SK-N-SH treated with all-trans-retinoic acid at 6 μM for 48 hours (cell line): ENCODE measurements at regions not wholly inside any gene's neighbourhood (a gene's known extent, or its start where the extent isn't known, plus 50 kb on each side); places are given as distances from the start of the nearest gene placed in this dataset.

Source experiments
- ATAC-seq: fragments of 200-7000 bp; cut with Tn5 transposase; 3 replicates; pipeline ENCODE4 v1.9.1; 2020; ENCODE audit warnings: mild to moderate bottlenecking, moderate library complexity
- ARNTL ChIP-seq: fragments of 450-650 bp; formaldehyde crosslinking; IDR thresholded peaks from 2 replicates; pipeline ENCODE4 v1.5.0; 2020; ENCODE audit warnings: low read depth, mild to moderate bottlenecking, moderate library complexity, borderline replicate concordance
- BACH2 ChIP-seq: fragments of 250-450 bp; sonication (Bioruptor Pico); IDR thresholded peaks from 2 replicates; pipeline ENCODE4 v1.9.0; 2021; ENCODE audit warnings: mild to moderate bottlenecking, borderline replicate concordance
- CREB5 ChIP-seq: fragments of 250-450 bp; sonication (Bioruptor Pico); IDR thresholded peaks from 2 replicates; pipeline ENCODE4 v1.5.1; 2020; ENCODE audit warnings: low read depth, mild to moderate bottlenecking, moderate library complexity
- CSDC2 ChIP-seq: fragments of 250-450 bp; sonication (Bioruptor Pico); IDR thresholded peaks from 2 replicates; pipeline ENCODE4 v1.5.0; 2020; ENCODE audit warnings: mild to moderate bottlenecking, moderate library complexity
- ESRRG ChIP-seq: fragments of 250-450 bp; sonication (Bioruptor Pico); IDR thresholded peaks from 2 replicates; pipeline ENCODE4 v1.6.1; 2021; ENCODE audit warnings: mild to moderate bottlenecking
- GLIS3 ChIP-seq: fragments of 250-450 bp; sonication (Bioruptor Pico); IDR thresholded peaks from 2 replicates; pipeline ENCODE4 v1.5.0; 2020; ENCODE audit warnings: mild to moderate bottlenecking, moderate library complexity
- OSR1 ChIP-seq: fragments of 250-450 bp; sonication (Bioruptor Pico); IDR thresholded peaks from 2 replicates; pipeline ENCODE4 v1.8.0; 2022; ENCODE audit warnings: moderate library complexity, mild to moderate bottlenecking, inconsistent platforms
- RARB ChIP-seq: fragments of 250-450 bp; sonication (Bioruptor Pico); IDR thresholded peaks from 2 replicates; pipeline ENCODE4 v1.8.0; 2021; ENCODE audit warnings: mild to moderate bottlenecking, moderate library complexity
- TCF4 ChIP-seq: fragments of 250-450 bp; sonication (Bioruptor Pico); IDR thresholded peaks from 2 replicates; pipeline ENCODE4 v1.8.0; 2021; ENCODE audit warnings: mild to moderate bottlenecking, moderate library complexity, borderline replicate concordance
- TOX ChIP-seq: fragments of 250-450 bp; sonication (Bioruptor Pico); IDR thresholded peaks from 2 replicates; pipeline ENCODE4 v1.8.0; 2021; ENCODE audit warnings: mild to moderate bottlenecking, moderate library complexity, borderline replicate concordance
- ZC3H10 ChIP-seq: fragments of 250-450 bp; sonication (Bioruptor Pico); IDR thresholded peaks from 2 replicates; pipeline ENCODE4 v1.5.1; 2021; ENCODE audit warnings: mild to moderate bottlenecking, moderate library complexity
- ZFP30 ChIP-seq: fragments of 450-650 bp; formaldehyde crosslinking; IDR thresholded peaks from 2 replicates; pipeline ENCODE4 v1.5.0; 2022; ENCODE audit warnings: mild to moderate bottlenecking, moderate library complexity
- ZNF70 ChIP-seq: fragments of 450-650 bp; formaldehyde crosslinking; IDR thresholded peaks from 2 replicates; pipeline ENCODE4 v1.5.0; 2020; ENCODE audit warnings: mild to moderate bottlenecking, moderate library complexity
- ZNF8 ChIP-seq: fragments of 450-650 bp; formaldehyde crosslinking; IDR thresholded peaks from 2 replicates; pipeline ENCODE4 v1.5.0; 2020; ENCODE audit warnings: mild to moderate bottlenecking, moderate library complexity
- TF ChIP-seq, protein P1 (sequence below): fragments of 250-450 bp; sonication (Bioruptor Pico); IDR thresholded peaks from 2 replicates; pipeline ENCODE4 v1.5.0; 2020; ENCODE audit warnings: mild to moderate bottlenecking, moderate library complexity
- TF ChIP-seq, protein P2 (sequence below): fragments of 250-450 bp; sonication (Bioruptor Pico); IDR thresholded peaks from 2 replicates; pipeline ENCODE4 v1.5.1; 2021; ENCODE audit warnings: mild to moderate bottlenecking, moderate library complexity
- TF ChIP-seq, protein P3 (sequence below): fragments of 250-450 bp; sonication (Bioruptor Pico); IDR thresholded peaks from 2 replicates; pipeline ENCODE4 v1.8.0; 2020; ENCODE audit warnings: mild to moderate bottlenecking, moderate library complexity, borderline replicate concordance
- TF ChIP-seq, protein P4 (sequence below): fragments of 250-450 bp; sonication (Bioruptor Pico); IDR thresholded peaks from 2 replicates; pipeline ENCODE4 v1.8.0; 2021; ENCODE audit warnings: low read depth, mild to moderate bottlenecking, moderate library complexity, borderline replicate concordance

DNA sequence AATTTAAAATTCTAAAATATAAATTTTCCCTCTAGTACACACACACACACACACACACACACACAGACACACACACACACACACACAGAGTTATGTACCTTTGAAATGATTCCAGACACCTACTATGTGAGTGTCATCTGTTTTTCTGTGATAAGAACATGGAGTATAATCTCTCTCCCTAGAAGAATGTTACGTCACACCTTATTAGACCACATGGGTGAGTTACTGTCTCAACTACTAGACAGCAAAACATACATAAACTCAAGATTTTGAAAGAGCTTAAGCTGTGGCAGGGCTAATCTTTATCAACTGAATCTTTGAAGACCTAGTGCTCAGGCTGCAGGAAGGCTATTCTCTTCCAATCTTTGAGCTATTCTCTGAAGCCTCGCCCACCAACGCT is 385.9 kb upstream of the BCHE start (continued):
- TF ChIP-seq, protein P1, sequence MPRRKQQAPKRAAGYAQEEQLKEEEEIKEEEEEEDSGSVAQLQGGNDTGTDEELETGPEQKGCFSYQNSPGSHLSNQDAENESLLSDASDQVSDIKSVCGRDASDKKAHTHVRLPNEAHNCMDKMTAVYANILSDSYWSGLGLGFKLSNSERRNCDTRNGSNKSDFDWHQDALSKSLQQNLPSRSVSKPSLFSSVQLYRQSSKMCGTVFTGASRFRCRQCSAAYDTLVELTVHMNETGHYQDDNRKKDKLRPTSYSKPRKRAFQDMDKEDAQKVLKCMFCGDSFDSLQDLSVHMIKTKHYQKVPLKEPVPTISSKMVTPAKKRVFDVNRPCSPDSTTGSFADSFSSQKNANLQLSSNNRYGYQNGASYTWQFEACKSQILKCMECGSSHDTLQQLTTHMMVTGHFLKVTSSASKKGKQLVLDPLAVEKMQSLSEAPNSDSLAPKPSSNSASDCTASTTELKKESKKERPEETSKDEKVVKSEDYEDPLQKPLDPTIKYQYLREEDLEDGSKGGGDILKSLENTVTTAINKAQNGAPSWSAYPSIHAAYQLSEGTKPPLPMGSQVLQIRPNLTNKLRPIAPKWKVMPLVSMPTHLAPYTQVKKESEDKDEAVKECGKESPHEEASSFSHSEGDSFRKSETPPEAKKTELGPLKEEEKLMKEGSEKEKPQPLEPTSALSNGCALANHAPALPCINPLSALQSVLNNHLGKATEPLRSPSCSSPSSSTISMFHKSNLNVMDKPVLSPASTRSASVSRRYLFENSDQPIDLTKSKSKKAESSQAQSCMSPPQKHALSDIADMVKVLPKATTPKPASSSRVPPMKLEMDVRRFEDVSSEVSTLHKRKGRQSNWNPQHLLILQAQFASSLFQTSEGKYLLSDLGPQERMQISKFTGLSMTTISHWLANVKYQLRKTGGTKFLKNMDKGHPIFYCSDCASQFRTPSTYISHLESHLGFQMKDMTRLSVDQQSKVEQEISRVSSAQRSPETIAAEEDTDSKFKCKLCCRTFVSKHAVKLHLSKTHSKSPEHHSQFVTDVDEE (CRISPR knock-in tag) = no peak
- TF ChIP-seq CSDC2 (CRISPR knock-in tag) (no peak), ZC3H10 (CRISPR knock-in tag) (no peak), OSR1 (CRISPR knock-in tag) (no peak), ZNF70 (CRISPR knock-in tag) (no peak), CREB5 (CRISPR knock-in tag) (no peak), GLIS3 (no peak)
- TF ChIP-seq, protein P2, sequence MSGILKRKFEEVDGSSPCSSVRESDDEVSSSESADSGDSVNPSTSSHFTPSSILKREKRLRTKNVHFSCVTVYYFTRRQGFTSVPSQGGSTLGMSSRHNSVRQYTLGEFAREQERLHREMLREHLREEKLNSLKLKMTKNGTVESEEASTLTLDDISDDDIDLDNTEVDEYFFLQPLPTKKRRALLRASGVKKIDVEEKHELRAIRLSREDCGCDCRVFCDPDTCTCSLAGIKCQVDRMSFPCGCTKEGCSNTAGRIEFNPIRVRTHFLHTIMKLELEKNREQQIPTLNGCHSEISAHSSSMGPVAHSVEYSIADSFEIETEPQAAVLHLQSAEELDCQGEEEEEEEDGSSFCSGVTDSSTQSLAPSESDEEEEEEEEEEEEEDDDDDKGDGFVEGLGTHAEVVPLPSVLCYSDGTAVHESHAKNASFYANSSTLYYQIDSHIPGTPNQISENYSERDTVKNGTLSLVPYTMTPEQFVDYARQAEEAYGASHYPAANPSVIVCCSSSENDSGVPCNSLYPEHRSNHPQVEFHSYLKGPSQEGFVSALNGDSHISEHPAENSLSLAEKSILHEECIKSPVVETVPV = no peak

- TF ChIP-seq, protein P1 (CRISPR knock-in tag) = no peak
- TF ChIP-seq ARNTL (CRISPR knock-in tag) (no peak), BACH2 (CRISPR knock-in tag) (no peak), TOX (CRISPR knock-in tag) (no peak)
- TF ChIP-seq, protein P2 = no peak
- TF ChIP-seq, protein P3, sequence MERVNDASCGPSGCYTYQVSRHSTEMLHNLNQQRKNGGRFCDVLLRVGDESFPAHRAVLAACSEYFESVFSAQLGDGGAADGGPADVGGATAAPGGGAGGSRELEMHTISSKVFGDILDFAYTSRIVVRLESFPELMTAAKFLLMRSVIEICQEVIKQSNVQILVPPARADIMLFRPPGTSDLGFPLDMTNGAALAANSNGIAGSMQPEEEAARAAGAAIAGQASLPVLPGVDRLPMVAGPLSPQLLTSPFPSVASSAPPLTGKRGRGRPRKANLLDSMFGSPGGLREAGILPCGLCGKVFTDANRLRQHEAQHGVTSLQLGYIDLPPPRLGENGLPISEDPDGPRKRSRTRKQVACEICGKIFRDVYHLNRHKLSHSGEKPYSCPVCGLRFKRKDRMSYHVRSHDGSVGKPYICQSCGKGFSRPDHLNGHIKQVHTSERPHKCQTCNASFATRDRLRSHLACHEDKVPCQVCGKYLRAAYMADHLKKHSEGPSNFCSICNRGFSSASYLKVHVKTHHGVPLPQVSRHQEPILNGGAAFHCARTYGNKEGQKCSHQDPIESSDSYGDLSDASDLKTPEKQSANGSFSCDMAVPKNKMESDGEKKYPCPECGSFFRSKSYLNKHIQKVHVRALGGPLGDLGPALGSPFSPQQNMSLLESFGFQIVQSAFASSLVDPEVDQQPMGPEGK (CRISPR knock-in tag) = no peak
- ATAC-seq = no peak
Observed at GRCh38 chr3:166211451-166211850, 374.2 kb upstream of the BCHE start.

DNA sequence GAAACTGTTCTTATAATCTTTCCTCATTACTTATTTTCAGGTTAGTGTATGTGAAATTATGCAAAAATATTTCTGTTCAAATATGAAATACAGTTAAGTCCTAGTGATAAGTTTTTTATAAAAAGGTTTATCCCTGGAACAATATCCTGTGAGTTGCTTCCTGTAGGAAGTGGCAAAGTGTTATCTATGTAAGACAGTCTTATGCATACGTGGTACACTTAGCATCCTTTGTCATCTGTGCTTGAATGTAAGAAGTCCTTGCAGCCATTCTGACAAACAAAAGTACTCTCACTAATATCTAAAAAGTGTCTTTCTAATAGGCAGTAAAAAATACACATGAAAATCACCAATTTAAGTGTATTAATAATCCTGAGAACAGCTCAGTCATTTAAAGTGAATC is 372.5 kb upstream of the BCHE start:
- ATAC-seq = no peak
- TF ChIP-seq BACH2 (CRISPR knock-in tag) (no peak), RARB (CRISPR knock-in tag) (no peak), ARNTL (CRISPR knock-in tag) (no peak), ZFP30 (no peak), ZNF8 (CRISPR knock-in tag) (no peak), GLIS3 (no peak), TCF4 (CRISPR knock-in tag) (no peak), ESRRG (no peak), ZNF70 (CRISPR knock-in tag) (no peak)
- TF ChIP-seq, protein P4, sequence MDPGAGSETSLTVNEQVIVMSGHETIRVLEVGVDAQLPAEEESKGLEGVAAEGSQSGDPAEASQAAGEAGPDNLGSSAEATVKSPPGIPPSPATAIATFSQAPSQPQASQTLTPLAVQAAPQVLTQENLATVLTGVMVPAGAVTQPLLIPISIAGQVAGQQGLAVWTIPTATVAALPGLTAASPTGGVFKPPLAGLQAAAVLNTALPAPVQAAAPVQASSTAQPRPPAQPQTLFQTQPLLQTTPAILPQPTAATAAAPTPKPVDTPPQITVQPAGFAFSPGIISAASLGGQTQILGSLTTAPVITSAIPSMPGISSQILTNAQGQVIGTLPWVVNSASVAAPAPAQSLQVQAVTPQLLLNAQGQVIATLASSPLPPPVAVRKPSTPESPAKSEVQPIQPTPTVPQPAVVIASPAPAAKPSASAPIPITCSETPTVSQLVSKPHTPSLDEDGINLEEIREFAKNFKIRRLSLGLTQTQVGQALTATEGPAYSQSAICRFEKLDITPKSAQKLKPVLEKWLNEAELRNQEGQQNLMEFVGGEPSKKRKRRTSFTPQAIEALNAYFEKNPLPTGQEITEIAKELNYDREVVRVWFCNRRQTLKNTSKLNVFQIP (CRISPR knock-in tag) = no peak
- TF ChIP-seq, protein P2 = no peak
